Panc1 (cell line): ENCODE measurements at regions not wholly inside any gene's neighbourhood (a gene's known extent, or its start where the extent isn't known, plus 50 kb on each side); places are given as distances from the start of the nearest gene placed in this dataset.

ENCODE experiments used
- ATAC-seq: fragments of 200-7000 bp; cut with Tn5 transposase; 2 replicates; pipeline ENCODE4 v1.9.1; 2020; ENCODE audit warnings: mild to moderate bottlenecking, moderate library complexity
- BruUV-seq: library from RNA; stranded (reverse); fragments of 400-500 nt; replicated peaks from 2 replicates; lab custom pipeline; 2021; lab: Mats Ljungman, UMichigan
- CTCF ChIA-PET: fragments of 300-600 bp; sonication (Branson Sonifier 250); formaldehyde crosslinking; loops from one replicate; lab custom pipeline; 2022; ENCODE audit warnings: antibody characterized with exemption; lab: Charles Lee
- POLR2A ChIA-PET: fragments of 300-600 bp; sonication (Branson Sonifier 250); formaldehyde crosslinking; loops from one replicate; lab custom pipeline; 2022; ENCODE audit warnings: antibody characterized with exemption; lab: Charles Lee
- DNase-seq: peaks from one replicate; pipeline ENCODE4 v3.0.0-alpha.2; 2010; ENCODE audit warnings: low read depth, low spot score
- H3K27ac ChIP-seq: 2 replicates; pipeline ENCODE4 v1.5.1; 2011; ENCODE audit warnings: mild to moderate bottlenecking, low read length, inconsistent platforms
- H3K27me3 ChIP-seq: fragments of 200-500 bp; sonication (Bioruptor generic); 2 replicates; pipeline ENCODE4 v1.6.0; 2014; ENCODE audit warnings: low read length, inconsistent platforms; ENCODE audit not compliant: control insufficient read depth, insufficient read depth
- H3K36me3 ChIP-seq: fragments of 200-500 bp; sonication (Bioruptor generic); 2 replicates; pipeline ENCODE4 v1.5.1; 2014; ENCODE audit warnings: inconsistent platforms, mild to moderate bottlenecking, low read length, moderate library complexity; ENCODE audit not compliant: control insufficient read depth, insufficient read depth
- H3K4me1 ChIP-seq: 2 replicates; pipeline ENCODE4 v1.5.1; 2011; ENCODE audit warnings: inconsistent platforms, mild to moderate bottlenecking, low read length, moderate library complexity; ENCODE audit not compliant: control insufficient read depth, insufficient read depth
- H3K4me3 ChIP-seq, 2 experiments: 2 replicates each; pipeline ENCODE4 v1.5.1; 2011 to 2012; ENCODE audit warnings: low read depth in 2 of 2, low read length in 2 of 2, mild to moderate bottlenecking in 2 of 2, inconsistent platforms in 1 of 2, moderate library complexity in 1 of 2
- H3K9me3 ChIP-seq: fragments of 200-500 bp; sonication (Bioruptor generic); 2 replicates; pipeline ENCODE4 v1.5.1; 2014; ENCODE audit warnings: low read depth, mild to moderate bottlenecking, inconsistent platforms, low read length, moderate library complexity; ENCODE audit not compliant: control insufficient read depth, insufficient read depth
- CTCF ChIP-seq: fragments of 450-650 bp; IDR thresholded peaks from 2 replicates; pipeline ENCODE4 v1.5.1; 2017; ENCODE audit warnings: mild to moderate bottlenecking
- POLR2AphosphoS5 ChIP-seq: IDR thresholded peaks from 2 replicates; pipeline ENCODE4 v1.6.1; 2012; ENCODE audit warnings: mild to moderate bottlenecking, low read depth, low read length, moderate library complexity
- REST ChIP-seq, 2 experiments: IDR thresholded peaks; 2 replicates each; pipeline ENCODE4 v1.6.1; 2011 to 2012; ENCODE audit warnings: low read depth in 2 of 2, control low read depth in 1 of 2, low read length in 1 of 2, mild to moderate bottlenecking in 1 of 2, moderate library complexity in 1 of 2; ENCODE audit not compliant: insufficient read depth in 1 of 2
- SIN3A ChIP-seq: IDR thresholded peaks from 2 replicates; pipeline ENCODE4 v1.6.1; 2012; ENCODE audit warnings: low read depth, mild to moderate bottlenecking, low read length, moderate library complexity, borderline replicate concordance; ENCODE audit not compliant: insufficient read depth
- TCF7L2 ChIP-seq: IDR thresholded peaks from 2 replicates; pipeline ENCODE4 v1.6.1; 2011; ENCODE audit warnings: mild to moderate bottlenecking, low read depth, low read length, inconsistent platforms
- in situ Hi-C: cut with HindIII; loops from 2 replicates; pipeline ENCODE4 v1.10.0; 2016; ENCODE audit warnings: low sequenced_read_pairs, low pct_unique_long_range_greater_than_20kb
- intact Hi-C: fragments of 100-400 bp; cut with micrococcal nuclease; formaldehyde crosslinking; loops from one replicate; pipeline ENCODE4 v1.10.0; 2022; ENCODE audit not compliant: unreplicated experiment

GRCh38 chr6:40815731-40816130, 223.3 kb downstream of the UNC5CL start:
- POLR2A ChIA-PET: no interaction called here

GRCh38 chr6:40810171-40810570, 223.0 kb upstream of the LRFN2 start:
- ChIA-PET CTCF (no interaction called here), POLR2A (no interaction called here)
- H3K27me3 ChIP-seq: no peaks in the 10 kb centered on the region
- H3K27ac ChIP-seq: no peak overlapping the region
- intact Hi-C loops: no loop called here
- TF ChIP-seq TCF7L2: no peak
- no peak for TF ChIP-seq SIN3A
- TF ChIP-seq REST (IDR thresholded peaks at IDR 0.05; ENCODE audit: insufficient read depth in 1 of 2, low read depth in 2 of 2, low read length in 1 of 2): no peak
- no peak for TF ChIP-seq CTCF
- no peak for TF ChIP-seq POLR2AphosphoS5
- ATAC-seq (no peak), DNase-seq (no peak)
- in situ Hi-C loops: no loop called here
- H3K4me1 ChIP-seq: no peaks in the 10 kb centered on the region
- no peak overlapping the region for H3K4me3 ChIP-seq
- no TSS peak for BruUV-seq
- H3K9me3 ChIP-seq: no peaks in the 10 kb centered on the region
- no peaks in the 10 kb centered on the region for H3K36me3 ChIP-seq

More at GRCh38 chr6:40815731-40816130, 223.3 kb downstream of the UNC5CL start:
- no TSS peak for BruUV-seq
- H3K4me1 ChIP-seq: no peaks in the 10 kb centered on the region
- intact Hi-C loops (no loop called here), in situ Hi-C loops (no loop called here)
- no peak overlapping the region for H3K27ac ChIP-seq
- DNase-seq: no peak
- CTCF ChIA-PET: no interaction called here
- no peaks in the 10 kb centered on the region for H3K27me3 ChIP-seq
- no peaks in the 10 kb centered on the region for H3K9me3 ChIP-seq
- ATAC-seq: no peak
- no peaks in the 10 kb centered on the region for H3K36me3 ChIP-seq
- no peak for TF ChIP-seq SIN3A
- TF ChIP-seq TCF7L2: no peak
- TF ChIP-seq CTCF: no peak
- no peak for TF ChIP-seq REST (IDR thresholded peaks at IDR 0.05; ENCODE audit: insufficient read depth in 1 of 2, low read depth in 2 of 2, low read length in 1 of 2)
- no peak for TF ChIP-seq POLR2AphosphoS5
- no peak overlapping the region for H3K4me3 ChIP-seq
